Mesendoderm (in vitro differentiated cells): ENCODE measurements at regions not wholly inside any gene's neighbourhood (a gene's known extent, or its start where the extent isn't known, plus 50 kb on each side); places are given as distances from the start of the nearest gene placed in this dataset.

Experiments
- DNase-seq: peaks from one replicate; pipeline ENCODE4 v3.0.0; 2013
- H2AK5ac ChIP-seq: 2 replicates; pipeline ENCODE4 v1.6.1; 2013; ENCODE audit warnings: low read length, inconsistent platforms
- H2BK120ac ChIP-seq: 2 replicates; pipeline ENCODE4 v1.6.1; 2013; ENCODE audit warnings: low read depth, mild to moderate bottlenecking, low read length, moderate library complexity, mixed read lengths
- H2BK15ac ChIP-seq: replicated peaks from 2 replicates; pipeline ENCODE4 v1.6.1; 2013; ENCODE audit warnings: low read depth, mild to moderate bottlenecking, moderate library complexity
- H2BK5ac ChIP-seq: 2 replicates; pipeline ENCODE4 v1.6.1; 2013; ENCODE audit warnings: low read length, inconsistent platforms
- H3K18ac ChIP-seq: 2 replicates; pipeline ENCODE4 v1.6.1; 2013; ENCODE audit warnings: mild to moderate bottlenecking, low read length, mixed read lengths
- H3K23ac ChIP-seq: one replicate; pipeline ENCODE4 v1.6.1; 2013; ENCODE audit warnings: low read length
- H3K27ac ChIP-seq: 2 replicates; pipeline ENCODE4 v1.5.1; 2013; ENCODE audit warnings: low read depth, mild to moderate bottlenecking, inconsistent platforms, low read length, moderate library complexity
- H3K27me3 ChIP-seq: 2 replicates; pipeline ENCODE4 v1.6.1; 2013; ENCODE audit warnings: low read length, control low read depth, mild to moderate bottlenecking, inconsistent platforms; ENCODE audit not compliant: insufficient read depth, poor library complexity
- H3K36me3 ChIP-seq: 2 replicates; pipeline ENCODE4 v1.6.1; 2013; ENCODE audit warnings: low read length, inconsistent platforms; ENCODE audit not compliant: control insufficient read depth, insufficient read depth
- H3K4ac ChIP-seq: one replicate; pipeline ENCODE4 v1.6.1; 2013; ENCODE audit warnings: low read depth, mild to moderate bottlenecking, low read length, moderate library complexity
- H3K4me1 ChIP-seq: 2 replicates; pipeline ENCODE4 v1.6.1; 2013; ENCODE audit warnings: low read depth, low read length, inconsistent platforms; ENCODE audit not compliant: control insufficient read depth
- H3K4me2 ChIP-seq: 2 replicates; pipeline ENCODE4 v1.6.1; 2013; ENCODE audit warnings: low read length
- H3K4me3 ChIP-seq: 2 replicates; pipeline ENCODE4 v1.5.1; 2013; ENCODE audit warnings: mild to moderate bottlenecking, low read length
- H3K56ac ChIP-seq: one replicate; pipeline ENCODE4 v1.6.1; 2013; ENCODE audit warnings: low read length
- H3K79me1 ChIP-seq: 2 replicates; pipeline ENCODE4 v1.6.1; 2013; ENCODE audit warnings: low read length, inconsistent platforms
- H3K79me2 ChIP-seq: 2 replicates; pipeline ENCODE4 v1.6.1; 2013; ENCODE audit warnings: mild to moderate bottlenecking, low read length; ENCODE audit not compliant: control insufficient read depth, insufficient read depth
- H3K9ac ChIP-seq: 2 replicates; pipeline ENCODE4 v1.6.1; 2013; ENCODE audit warnings: low read length, inconsistent platforms
- H4K5ac ChIP-seq: one replicate; pipeline ENCODE4 v1.6.1; 2013; ENCODE audit warnings: low read length
- H4K8ac ChIP-seq: one replicate; pipeline ENCODE4 v1.6.1; 2013; ENCODE audit warnings: low read depth, mild to moderate bottlenecking, control low read depth, low read length, moderate library complexity
- WGBS: extraction: QIAGEN DNeasy Blood & Tissue Kit; methylation state at CpG from one replicate; pipeline ENCODE4 v1.1.7; 2013; ENCODE audit warnings: low lambda C conversion rate, missing lambda C conversion rate; ENCODE audit not compliant: insufficient coverage; ENCODE audit errors: extremely low coverage; 5-methylcytosine and 5-hydroxymethylcytosine counted together

DNA sequence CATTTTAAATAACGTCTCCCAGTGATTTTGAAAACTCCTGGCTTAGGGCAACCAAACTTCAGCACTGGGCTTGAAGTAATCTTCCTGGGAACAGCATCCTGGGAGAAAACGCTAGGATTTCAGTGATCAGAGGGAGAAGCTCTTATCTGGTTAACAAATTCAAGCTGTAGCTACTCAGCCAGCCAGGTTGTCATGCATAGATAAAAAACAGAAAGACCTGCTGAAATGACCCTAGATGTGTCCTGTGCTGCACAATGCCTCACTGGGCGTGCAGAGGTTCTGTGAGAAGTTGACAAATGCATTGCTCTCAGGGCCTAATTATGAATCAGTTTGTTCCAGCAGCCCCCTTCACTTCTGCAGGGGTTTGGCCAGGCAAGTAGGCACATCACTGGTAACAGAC lies 68.9 kb upstream of the CHCHD3 start:
- no peak overlapping the region for H3K4me3 ChIP-seq
- H3K4ac ChIP-seq, result no peak overlapping the region
- H3K18ac ChIP-seq, result no peak overlapping the region
- H2BK120ac ChIP-seq, result no peak overlapping the region
- no peak overlapping the region for H3K4me2 ChIP-seq
- no peaks in the 10 kb centered on the region for H3K79me1 ChIP-seq
- no peaks in the 10 kb centered on the region for H3K79me2 ChIP-seq
- no peak overlapping the region for H3K56ac ChIP-seq
- H3K9ac ChIP-seq, result no peak overlapping the region
- H4K8ac ChIP-seq, result no peak overlapping the region
- H3K4me1 ChIP-seq, result no peaks in the 10 kb centered on the region
- no peak overlapping the region for H2BK15ac ChIP-seq
- H3K36me3 ChIP-seq, result no peaks in the 10 kb centered on the region
- no CpG with 5 or more reads among the region's 3 CpGs for WGBS
- H2AK5ac ChIP-seq, result no peak overlapping the region
- no peaks in the 10 kb centered on the region for H3K27me3 ChIP-seq
- no peak overlapping the region for H4K5ac ChIP-seq
- no peak for DNase-seq
- no peak overlapping the region for H3K23ac ChIP-seq
- H3K27ac ChIP-seq, result no peak overlapping the region
- no peak overlapping the region for H2BK5ac ChIP-seq

- H2BK15ac ChIP-seq, result no peak overlapping the region
- no peaks in the 10 kb centered on the region for H3K27me3 ChIP-seq
- no peaks in the 10 kb centered on the region for H3K79me1 ChIP-seq
- no peak overlapping the region for H2BK120ac ChIP-seq
- H3K36me3 ChIP-seq, result no peaks in the 10 kb centered on the region
- H3K4me1 ChIP-seq, result no peaks in the 10 kb centered on the region
- DNase-seq, result no peak
- no peak overlapping the region for H3K56ac ChIP-seq
- H4K8ac ChIP-seq, result no peak overlapping the region
- H3K4me3 ChIP-seq, result no peak overlapping the region
- H3K9ac ChIP-seq, result no peak overlapping the region
- H3K79me2 ChIP-seq, result no peaks in the 10 kb centered on the region
- H3K4ac ChIP-seq, result no peak overlapping the region
- WGBS, result no CpG with 5 or more reads among the region's 1 CpG
- no peak overlapping the region for H4K5ac ChIP-seq
- H3K23ac ChIP-seq, result no peak overlapping the region
- no peak overlapping the region for H2BK5ac ChIP-seq
- H3K27ac ChIP-seq, result no peak overlapping the region
- no peak overlapping the region for H3K18ac ChIP-seq
- no peak overlapping the region for H2AK5ac ChIP-seq
- no peak overlapping the region for H3K4me2 ChIP-seq
Observed at GRCh38 chr7:133152875-133153274, 71.0 kb upstream of the CHCHD3 start.

- no peaks in the 10 kb centered on the region for H3K79me2 ChIP-seq
- no peak overlapping the region for H3K18ac ChIP-seq
- H3K4me3 ChIP-seq, result no peak overlapping the region
Observed at GRCh38 chr7:133155146-133155545, 73.3 kb upstream of the CHCHD3 start.

GRCh38 chr7:133155642-133156041 lies 73.8 kb upstream of the CHCHD3 start:
- no peak overlapping the region for H3K4ac ChIP-seq
- no CpG with 5 or more reads among the region's 1 CpG for WGBS
- H2BK120ac ChIP-seq, result no peak overlapping the region
- no peak overlapping the region for H4K8ac ChIP-seq
- H3K4me3 ChIP-seq, result no peak overlapping the region
- H2BK5ac ChIP-seq, result no peak overlapping the region
- H3K79me2 ChIP-seq, result no peaks in the 10 kb centered on the region
- H3K27me3 ChIP-seq, result no peaks in the 10 kb centered on the region
- DNase-seq, result no peak
- H3K79me1 ChIP-seq, result no peaks in the 10 kb centered on the region
- H3K36me3 ChIP-seq, result no peaks in the 10 kb centered on the region
- H4K5ac ChIP-seq, result no peak overlapping the region
- no peak overlapping the region for H3K9ac ChIP-seq
- H3K18ac ChIP-seq, result no peak overlapping the region
- H3K27ac ChIP-seq, result no peak overlapping the region
- H3K23ac ChIP-seq, result no peak overlapping the region
- no peak overlapping the region for H3K4me2 ChIP-seq
- H3K56ac ChIP-seq, result no peak overlapping the region
- no peaks in the 10 kb centered on the region for H3K4me1 ChIP-seq
- no peak overlapping the region for H2BK15ac ChIP-seq
- no peak overlapping the region for H2AK5ac ChIP-seq

More at GRCh38 chr7:133155146-133155545, 73.3 kb upstream of the CHCHD3 start:
- H3K23ac ChIP-seq, result no peak overlapping the region
- no peaks in the 10 kb centered on the region for H3K27me3 ChIP-seq
- H3K79me1 ChIP-seq, result no peaks in the 10 kb centered on the region
- WGBS, result no CpG with 5 or more reads among the region's 4 CpGs
- H3K36me3 ChIP-seq, result no peaks in the 10 kb centered on the region
- DNase-seq, result no peak
- H3K4me1 ChIP-seq, result no peaks in the 10 kb centered on the region
- H3K27ac ChIP-seq, result no peak overlapping the region
- no peak overlapping the region for H4K5ac ChIP-seq
- H2BK120ac ChIP-seq, result no peak overlapping the region
- H3K4ac ChIP-seq, result no peak overlapping the region
- H2BK5ac ChIP-seq, result no peak overlapping the region
- no peak overlapping the region for H3K56ac ChIP-seq
- H4K8ac ChIP-seq, result no peak overlapping the region
- no peak overlapping the region for H3K4me2 ChIP-seq
- no peak overlapping the region for H2AK5ac ChIP-seq
- no peak overlapping the region for H3K9ac ChIP-seq
- H2BK15ac ChIP-seq, result no peak overlapping the region

DNA sequence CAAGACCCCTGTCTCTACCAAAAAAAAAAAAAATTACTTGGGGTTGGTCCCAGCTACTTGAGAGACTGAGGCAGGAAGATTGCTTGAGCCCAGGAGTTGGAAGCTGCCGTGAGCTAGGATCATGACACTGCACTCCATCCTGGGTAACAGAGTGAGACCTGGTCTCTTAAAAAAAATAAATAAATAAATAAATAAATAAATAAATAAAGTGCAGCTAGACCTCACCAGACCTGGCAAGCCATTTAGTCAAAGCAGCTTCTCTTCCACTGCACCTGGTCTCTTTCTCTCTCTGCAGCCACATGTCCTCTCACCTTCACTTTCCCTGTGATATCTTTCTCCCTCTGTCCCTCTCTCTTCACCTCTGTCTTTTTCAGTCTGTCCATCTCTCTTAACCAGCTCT lies 75.2 kb upstream of the CHCHD3 start:
- no peak overlapping the region for H3K56ac ChIP-seq
- H3K79me1 ChIP-seq, result no peaks in the 10 kb centered on the region
- H3K23ac ChIP-seq, result no peak overlapping the region
- H3K9ac ChIP-seq, result no peak overlapping the region
- H3K79me2 ChIP-seq, result no peaks in the 10 kb centered on the region
- no peak overlapping the region for H4K5ac ChIP-seq
- H3K4me2 ChIP-seq, result no peak overlapping the region
- no CpG with 5 or more reads among the region's 1 CpG for WGBS
- DNase-seq, result no peak
- no peaks in the 10 kb centered on the region for H3K4me1 ChIP-seq
- H4K8ac ChIP-seq, result no peak overlapping the region
- H2AK5ac ChIP-seq, result no peak overlapping the region
- H3K27me3 ChIP-seq, result no peaks in the 10 kb centered on the region
- no peak overlapping the region for H3K4me3 ChIP-seq
- no peak overlapping the region for H2BK5ac ChIP-seq
- no peak overlapping the region for H2BK15ac ChIP-seq
- no peak overlapping the region for H3K4ac ChIP-seq
- H3K27ac ChIP-seq, result no peak overlapping the region
- H3K36me3 ChIP-seq, result no peaks in the 10 kb centered on the region
- no peak overlapping the region for H2BK120ac ChIP-seq
- H3K18ac ChIP-seq, result no peak overlapping the region

GRCh38 chr7:133164498-133164897 lies 82.6 kb upstream of the CHCHD3 start:
- Histone ChIP-seq H3K4me2 (no peak overlapping the region), H3K27me3 (no peaks in the 10 kb centered on the region), H3K27ac (no peak overlapping the region), H4K8ac (no peak overlapping the region), H3K4me3 (no peak overlapping the region), H2BK15ac (no peak overlapping the region), H2AK5ac (no peak overlapping the region), H3K18ac (no peak overlapping the region), H3K9ac (no peak overlapping the region), H3K79me1 (no peaks in the 10 kb centered on the region), H4K5ac (no peak overlapping the region), H2BK5ac (no peak overlapping the region), H3K56ac (no peak overlapping the region), H3K4me1 (no peaks in the 10 kb centered on the region), H3K36me3 (no peaks in the 10 kb centered on the region), H2BK120ac (no peak overlapping the region), H3K79me2 (no peaks in the 10 kb centered on the region), H3K23ac (no peak overlapping the region), H3K4ac (no peak overlapping the region)
- DNase-seq, result peak; percentile 20
- WGBS, result no CpG with 5 or more reads among the region's 6 CpGs
